ENCODE measurements at regions not wholly inside any gene's neighbourhood (a gene's known extent, or its start where the extent isn't known, plus 50 kb on each side); places are given as distances from the start of the nearest gene placed in this dataset.

- DNase-seq: no peak
These were observed 112.2 kb downstream of the TRIB2 start for GRCh38 chr2:12828980-12829379.

GRCh38 chr2:12831016-12831415 lies 114.3 kb downstream of the TRIB2 start:
- DNase-seq: no peak

GRCh38 chr2:12834239-12834638 lies 117.5 kb downstream of the TRIB2 start:
- no peak for DNase-seq

GRCh38 chr2:12835733-12836132 lies 119.0 kb downstream of the TRIB2 start:
- DNase-seq: no peak

GRCh38 chr2:12839339-12839738 lies 122.6 kb downstream of the TRIB2 start:
- DNase-seq: no peak

- no peak for DNase-seq
These were observed 124.3 kb downstream of the TRIB2 start for GRCh38 chr2:12841021-12841420.

- no peak for DNase-seq
These were observed 126.2 kb downstream of the TRIB2 start for GRCh38 chr2:12842917-12843316.

- no peak for DNase-seq
These were observed 127.8 kb downstream of the TRIB2 start for GRCh38 chr2:12844511-12844910.

- no peak for DNase-seq
These were observed 131.2 kb downstream of the TRIB2 start for GRCh38 chr2:12847694-12848575.

GRCh38 chr2:12852135-12852534 lies 135.4 kb downstream of the TRIB2 start:
- DNase-seq: no peak

GRCh38 chr2:12854001-12854530 lies 137.3 kb downstream of the TRIB2 start:
- no peak for DNase-seq

- no peak for DNase-seq
These were observed 138.8 kb downstream of the TRIB2 start for GRCh38 chr2:12855508-12855907.

GRCh38 chr2:12856934-12857601 lies 140.3 kb downstream of the TRIB2 start:
- DNase-seq: no peak

GRCh38 chr2:12857891-12858290 lies 141.2 kb downstream of the TRIB2 start:
- DNase-seq: no peak

GRCh38 chr2:12858786-12859185 lies 142.1 kb downstream of the TRIB2 start:
- DNase-seq: no peak

- no peak for DNase-seq
These were observed 144.7 kb downstream of the TRIB2 start for GRCh38 chr2:12861344-12861930.

GRCh38 chr2:12862541-12862940 lies 145.8 kb downstream of the TRIB2 start:
- no peak for DNase-seq

GRCh38 chr2:12863937-12864336 lies 147.2 kb downstream of the TRIB2 start:
- DNase-seq: no peak

- no peak for DNase-seq
These were observed 151.0 kb downstream of the TRIB2 start for GRCh38 chr2:12867631-12868287.

GRCh38 chr2:12870692-12871091 lies 154.0 kb downstream of the TRIB2 start:
- DNase-seq: no peak

- DNase-seq: no peak
These were observed 155.1 kb downstream of the TRIB2 start for GRCh38 chr2:12871694-12872315.

- DNase-seq: no peak
These were observed 161.0 kb downstream of the TRIB2 start for GRCh38 chr2:12877761-12878160.

GRCh38 chr2:12879649-12880048 lies 162.9 kb downstream of the TRIB2 start:
- no peak for DNase-seq
